ENCODE measurements at regions not wholly inside any gene's neighbourhood (a gene's known extent, or its start where the extent isn't known, plus 50 kb on each side); places are given as distances from the start of the nearest gene placed in this dataset.

DNA sequence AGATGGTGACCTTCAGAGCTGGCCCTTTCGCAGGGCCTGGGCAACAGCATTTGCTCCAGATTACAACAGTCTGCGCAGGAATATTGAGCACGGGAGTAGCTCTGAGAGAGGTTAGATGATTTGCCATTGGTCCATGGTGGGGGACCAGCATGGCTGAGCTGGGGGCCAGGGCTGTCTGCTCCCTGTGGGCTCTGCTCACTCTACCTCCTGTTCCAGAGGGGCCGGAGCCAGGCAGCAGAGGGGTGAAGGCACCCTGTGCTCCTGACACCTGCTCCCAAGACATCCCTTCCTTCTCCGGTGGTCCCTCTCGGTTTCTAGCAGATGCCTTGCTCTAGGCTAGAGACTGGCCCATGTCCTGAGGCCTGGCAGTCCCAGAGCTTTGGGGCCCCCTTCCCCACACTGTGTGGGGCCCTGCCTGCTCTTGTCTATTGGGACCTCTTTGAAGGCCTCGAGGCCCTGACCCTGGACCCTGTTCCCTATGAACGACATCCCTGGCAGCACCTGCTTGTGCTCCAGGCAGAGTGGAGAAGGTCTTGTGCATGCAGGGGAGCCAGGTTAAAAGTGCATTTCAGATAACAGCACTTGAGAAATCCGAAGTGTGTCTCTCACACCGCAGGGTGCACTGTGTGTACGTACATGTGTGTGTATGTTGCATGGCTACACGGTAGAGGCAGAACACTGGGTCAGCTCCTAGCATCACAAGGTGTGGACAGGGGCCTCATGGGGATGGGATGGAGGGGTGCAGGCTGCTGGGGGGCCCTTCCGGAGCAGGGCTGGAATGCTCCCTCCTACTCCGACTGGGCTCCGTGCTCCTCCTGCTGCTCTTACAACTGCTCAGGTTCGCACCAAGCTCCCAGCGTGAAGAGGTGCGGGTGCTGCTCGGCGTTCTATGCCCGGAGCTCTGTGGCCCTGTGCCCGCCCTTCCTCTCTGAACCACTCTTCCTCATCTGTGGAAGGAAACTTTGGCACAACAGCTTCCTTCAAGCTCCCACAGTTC lies 123.3 kb upstream of the B3GAT1 start:
- no peaks in the 10 kb centered on the region for H3K36me3 ChIP-seq (ENCODE audit: control insufficient read depth, insufficient read depth, low read length)
- peaks cover 1% of the 10 kb centered on the region; the same call in 1 of the 2 replicates for H3K27me3 ChIP-seq (replicated peaks; ENCODE audit: control insufficient read depth, insufficient read depth, low read length)
- no peak for DNase-seq (ENCODE audit: extremely low read depth, insufficient read length)
- H3K4me3 ChIP-seq (replicated peaks; ENCODE audit: low read depth, low read length): no peak overlapping the region
- TF ChIP-seq, protein P1, sequence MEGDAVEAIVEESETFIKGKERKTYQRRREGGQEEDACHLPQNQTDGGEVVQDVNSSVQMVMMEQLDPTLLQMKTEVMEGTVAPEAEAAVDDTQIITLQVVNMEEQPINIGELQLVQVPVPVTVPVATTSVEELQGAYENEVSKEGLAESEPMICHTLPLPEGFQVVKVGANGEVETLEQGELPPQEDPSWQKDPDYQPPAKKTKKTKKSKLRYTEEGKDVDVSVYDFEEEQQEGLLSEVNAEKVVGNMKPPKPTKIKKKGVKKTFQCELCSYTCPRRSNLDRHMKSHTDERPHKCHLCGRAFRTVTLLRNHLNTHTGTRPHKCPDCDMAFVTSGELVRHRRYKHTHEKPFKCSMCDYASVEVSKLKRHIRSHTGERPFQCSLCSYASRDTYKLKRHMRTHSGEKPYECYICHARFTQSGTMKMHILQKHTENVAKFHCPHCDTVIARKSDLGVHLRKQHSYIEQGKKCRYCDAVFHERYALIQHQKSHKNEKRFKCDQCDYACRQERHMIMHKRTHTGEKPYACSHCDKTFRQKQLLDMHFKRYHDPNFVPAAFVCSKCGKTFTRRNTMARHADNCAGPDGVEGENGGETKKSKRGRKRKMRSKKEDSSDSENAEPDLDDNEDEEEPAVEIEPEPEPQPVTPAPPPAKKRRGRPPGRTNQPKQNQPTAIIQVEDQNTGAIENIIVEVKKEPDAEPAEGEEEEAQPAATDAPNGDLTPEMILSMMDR (IDR thresholded peaks at IDR 0.05; ENCODE audit: insufficient read depth, low read length, poor library complexity, severe bottlenecking): no peak

- TF ChIP-seq, protein P1 (IDR thresholded peaks at IDR 0.05; ENCODE audit: insufficient read depth, low read length, poor library complexity, severe bottlenecking): no peak
- Histone ChIP-seq H3K36me3 (ENCODE audit: control insufficient read depth, insufficient read depth, low read length) (no peaks in the 10 kb centered on the region), H3K4me3 (replicated peaks; ENCODE audit: low read depth, low read length) (no peak overlapping the region), H3K27me3 (replicated peaks; ENCODE audit: control insufficient read depth, insufficient read depth, low read length) (peaks cover 1% of the 10 kb centered on the region; the same call in 1 of the 2 replicates)
- no peak for DNase-seq (ENCODE audit: extremely low read depth, insufficient read length)
These were observed 121.5 kb upstream of the B3GAT1 start for GRCh38 chr11:134533511-134533910.

DNA sequence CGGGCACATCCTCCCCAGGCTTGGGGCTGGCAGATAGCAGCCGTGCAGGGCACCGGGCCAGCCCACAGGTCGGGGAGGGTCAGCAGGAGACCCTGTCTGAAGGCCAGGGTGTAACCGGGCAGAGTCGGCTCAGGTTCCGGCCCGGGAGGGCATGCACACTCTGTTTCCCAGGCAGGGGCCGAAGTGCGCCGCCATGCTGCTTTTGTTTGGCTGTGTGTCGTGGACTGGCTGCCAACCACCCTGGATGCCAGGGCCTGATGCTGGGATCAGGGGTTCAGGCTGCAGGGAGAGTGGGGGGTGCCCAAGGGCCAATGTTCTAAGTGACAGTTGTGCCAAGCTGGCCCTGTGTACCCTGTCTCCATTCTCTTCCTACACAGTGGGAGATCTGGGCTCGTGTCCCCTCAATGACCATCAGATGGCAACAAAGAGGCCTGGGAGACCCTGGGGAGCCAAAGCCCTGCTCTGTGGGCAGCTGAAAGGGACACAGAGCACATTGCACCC lies 120.9 kb upstream of the B3GAT1 start:
- Histone ChIP-seq H3K36me3 (ENCODE audit: control insufficient read depth, insufficient read depth, low read length) (no peaks in the 10 kb centered on the region), H3K27me3 (replicated peaks; ENCODE audit: control insufficient read depth, insufficient read depth, low read length) (peaks cover 1% of the 10 kb centered on the region; the same call in 1 of the 2 replicates), H3K4me3 (replicated peaks; ENCODE audit: low read depth, low read length) (no peak overlapping the region)
- TF ChIP-seq, protein P1 (IDR thresholded peaks at IDR 0.05; ENCODE audit: insufficient read depth, low read length, poor library complexity, severe bottlenecking): no peak
- no peak for DNase-seq (ENCODE audit: extremely low read depth, insufficient read length)

DNA sequence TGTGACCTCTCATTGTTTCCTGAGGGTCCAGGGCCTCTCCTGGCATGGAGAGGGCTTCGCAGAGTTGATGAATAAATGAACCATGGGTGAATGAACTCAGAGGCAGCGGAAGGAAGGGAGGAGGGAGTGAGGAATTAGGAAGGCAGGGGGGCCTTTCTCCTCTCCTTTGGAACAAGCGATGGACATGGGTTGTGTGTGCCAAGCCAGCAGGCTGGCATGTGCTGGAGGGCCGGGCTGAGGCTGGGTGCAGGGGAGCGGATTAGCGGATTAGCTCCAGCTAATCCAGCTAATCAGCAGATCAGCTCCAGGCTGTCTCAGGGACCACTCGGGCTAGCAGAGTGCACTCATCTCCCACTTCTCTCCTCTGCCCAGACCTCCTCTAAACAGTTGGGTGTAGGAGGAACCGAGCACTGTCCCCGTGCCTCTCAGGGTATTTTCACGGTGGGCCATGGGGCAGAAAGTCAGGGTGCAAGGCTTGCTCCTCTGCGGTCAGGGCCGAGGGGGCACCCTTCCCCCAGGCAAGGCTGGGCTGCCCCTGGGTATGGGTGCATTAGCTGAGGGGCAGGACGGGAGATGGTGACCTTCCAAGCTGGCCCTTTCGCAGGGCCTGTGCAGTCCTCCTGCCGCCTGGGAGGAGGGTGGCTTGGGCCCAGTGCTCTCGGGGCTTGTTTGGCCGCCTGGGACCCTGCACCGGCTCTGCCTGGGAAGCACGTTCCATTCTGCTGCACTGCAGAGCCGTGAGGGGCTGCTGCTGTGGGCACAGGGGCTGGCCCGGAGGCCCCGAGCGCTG lies 120.3 kb upstream of the B3GAT1 start:
- peaks cover 1% of the 10 kb centered on the region; the same call in 1 of the 2 replicates for H3K27me3 ChIP-seq (replicated peaks; ENCODE audit: control insufficient read depth, insufficient read depth, low read length)
- no peaks in the 10 kb centered on the region for H3K36me3 ChIP-seq (ENCODE audit: control insufficient read depth, insufficient read depth, low read length)
- no peak overlapping the region for H3K4me3 ChIP-seq (replicated peaks; ENCODE audit: low read depth, low read length)
- TF ChIP-seq, protein P1 (IDR thresholded peaks at IDR 0.05; ENCODE audit: insufficient read depth, low read length, poor library complexity, severe bottlenecking): no peak
- no peak for DNase-seq (ENCODE audit: extremely low read depth, insufficient read length)

GRCh38 chr11:134531327-134532130 lies 119.5 kb upstream of the B3GAT1 start:
- no peaks in the 10 kb centered on the region; the same call in 1 of the 2 replicates for H3K27me3 ChIP-seq (replicated peaks; ENCODE audit: control insufficient read depth, insufficient read depth, low read length)
- TF ChIP-seq, protein P1 (IDR thresholded peaks at IDR 0.05; ENCODE audit: insufficient read depth, low read length, poor library complexity, severe bottlenecking): no peak
- H3K4me3 ChIP-seq (replicated peaks; ENCODE audit: low read depth, low read length): no peak overlapping the region
- H3K36me3 ChIP-seq (ENCODE audit: control insufficient read depth, insufficient read depth, low read length): no peaks in the 10 kb centered on the region
- no peak for DNase-seq (ENCODE audit: extremely low read depth, insufficient read length)
